ENCODE measurements at regions not wholly inside any gene's neighbourhood (a gene's known extent, or its start where the extent isn't known, plus 50 kb on each side); places are given as distances from the start of the nearest gene placed in this dataset.

- no peak for DNase-seq
Observed at GRCh38 chrX:68944211-68944610, 115.4 kb downstream of the EFNB1 start.

DNA sequence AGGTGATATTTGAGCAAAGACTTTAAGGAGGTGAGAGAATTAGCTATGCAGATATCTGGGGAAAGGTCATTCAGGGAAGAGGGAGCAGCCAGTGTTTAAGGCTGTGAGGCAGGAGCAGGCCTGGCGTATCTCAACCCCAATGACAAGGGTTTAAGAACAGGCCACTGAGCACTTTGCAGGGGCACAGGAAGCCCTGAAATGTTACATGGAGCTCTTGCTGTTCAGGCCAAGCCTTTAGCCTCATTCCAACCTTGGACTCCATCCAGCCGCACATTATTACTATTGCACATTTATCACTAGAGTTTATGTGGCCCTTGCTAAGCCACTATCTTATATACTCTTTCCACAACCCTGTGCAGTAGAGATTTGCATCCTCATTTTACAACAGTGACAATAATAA is 114.0 kb downstream of the EFNB1 start:
- no peak for DNase-seq

DNA sequence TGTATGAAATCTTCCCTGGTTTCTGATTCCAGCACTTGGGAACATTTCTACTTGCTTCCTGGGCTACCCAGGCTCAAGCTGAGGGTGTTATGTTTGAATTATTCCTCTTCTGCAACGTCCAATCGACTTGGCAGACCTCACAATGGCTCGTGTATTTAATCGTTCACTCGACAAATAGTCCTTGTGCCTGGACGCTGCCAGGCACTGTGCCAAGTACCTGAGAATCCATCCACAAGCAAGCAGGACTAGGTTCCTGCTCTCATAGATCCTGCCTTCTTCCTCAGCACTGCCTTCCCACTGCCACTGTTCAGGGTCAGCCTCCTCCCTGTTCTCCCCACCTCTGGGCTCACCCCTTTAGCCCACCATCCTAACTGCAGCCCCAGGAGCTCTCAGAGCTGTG is 113.3 kb downstream of the EFNB1 start:
- no peak for DNase-seq

DNA sequence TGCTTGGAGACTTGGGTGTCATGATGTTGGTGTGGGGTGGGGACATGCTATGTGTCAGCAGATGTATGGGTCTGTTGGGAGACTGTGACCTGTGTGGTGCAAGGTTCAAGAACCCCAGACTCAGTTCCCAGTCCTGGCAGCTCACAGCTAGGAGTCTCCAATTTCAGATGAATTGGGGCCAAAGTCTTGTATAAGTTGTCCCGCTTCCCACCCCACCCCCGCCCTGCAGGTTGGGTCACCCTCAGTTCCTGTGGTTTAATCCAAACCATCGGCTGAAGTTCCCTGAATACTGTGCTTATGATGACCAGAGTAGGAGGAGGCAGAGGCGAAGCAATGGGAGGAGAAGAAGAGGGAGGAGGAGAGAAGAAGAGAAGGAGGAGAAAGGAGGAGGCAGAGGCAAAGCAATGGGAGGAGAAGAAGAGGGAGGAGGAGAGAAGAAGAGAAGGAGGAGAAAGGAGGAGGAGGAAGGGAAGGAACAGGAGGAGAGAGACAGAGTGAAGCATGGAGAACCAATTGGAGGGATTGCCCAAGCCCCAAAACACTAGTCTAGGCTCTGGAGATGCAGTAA is 112.6 kb downstream of the EFNB1 start:
- DNase-seq: no peak

GRCh38 chrX:68940601-68941000 is 111.8 kb downstream of the EFNB1 start:
- DNase-seq: no peak

GRCh38 chrX:68939868-68940267 is 111.0 kb downstream of the EFNB1 start:
- no peak for DNase-seq

DNA sequence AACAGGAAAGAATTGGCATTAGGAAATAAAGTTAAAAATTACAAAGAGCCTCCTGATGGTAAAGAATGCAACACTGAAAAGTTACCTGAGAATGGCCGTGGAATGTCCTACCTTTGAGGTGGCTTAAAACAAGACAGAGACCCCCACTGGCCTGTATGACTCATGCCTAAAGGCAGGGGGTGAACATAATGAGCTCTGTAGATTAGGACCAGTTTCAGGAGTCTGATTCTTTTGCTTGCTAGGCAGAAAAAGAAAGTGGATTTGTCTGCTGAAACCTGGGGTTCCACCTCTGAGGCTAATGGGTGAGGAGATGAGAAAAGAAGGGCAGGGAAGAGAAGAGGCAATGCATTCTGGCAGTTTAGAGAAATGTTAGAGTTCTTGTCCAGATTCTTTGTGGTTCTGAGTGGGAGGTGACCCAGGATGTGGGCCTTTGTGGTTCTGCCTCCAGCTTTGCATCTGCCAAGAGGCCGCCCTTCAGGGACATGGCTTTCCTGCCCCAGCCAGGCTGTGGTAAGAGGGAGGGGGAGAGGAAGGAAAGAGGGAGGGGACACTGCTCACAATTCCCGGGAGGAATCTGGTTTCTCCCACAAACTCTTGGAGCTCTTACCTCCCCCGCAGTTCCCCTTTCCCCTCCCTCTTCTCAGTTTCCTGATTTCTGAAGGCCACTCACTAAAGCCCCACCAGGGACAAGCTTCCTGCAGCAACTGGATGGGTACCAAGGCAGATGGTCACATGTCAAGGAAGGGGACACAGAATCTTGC is 109.6 kb downstream of the EFNB1 start:
- DNase-seq: no peak

DNA sequence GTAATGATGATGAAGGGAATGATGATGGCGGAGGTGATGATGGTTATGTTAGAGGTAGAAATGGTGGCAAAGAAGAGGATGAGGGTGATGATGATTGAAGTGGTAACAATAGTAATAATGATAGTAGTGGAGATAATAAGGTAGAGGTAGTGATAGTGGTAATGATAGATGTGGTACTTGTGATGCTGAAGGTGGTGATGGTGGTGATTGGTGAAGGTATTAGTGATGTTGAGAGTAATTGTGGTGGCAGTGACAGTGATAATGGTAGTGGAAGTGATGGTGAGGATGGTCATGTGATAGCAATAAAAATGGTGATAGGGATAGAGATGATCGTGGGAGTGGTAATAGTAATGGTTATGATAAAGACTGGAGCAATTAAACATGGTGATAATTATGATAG is 108.8 kb downstream of the EFNB1 start:
- DNase-seq: no peak

- no peak for DNase-seq
Observed at GRCh38 chrX:68936608-68937007, 107.8 kb downstream of the EFNB1 start.

GRCh38 chrX:68936126-68936525 is 107.3 kb downstream of the EFNB1 start:
- DNase-seq: no peak

DNA sequence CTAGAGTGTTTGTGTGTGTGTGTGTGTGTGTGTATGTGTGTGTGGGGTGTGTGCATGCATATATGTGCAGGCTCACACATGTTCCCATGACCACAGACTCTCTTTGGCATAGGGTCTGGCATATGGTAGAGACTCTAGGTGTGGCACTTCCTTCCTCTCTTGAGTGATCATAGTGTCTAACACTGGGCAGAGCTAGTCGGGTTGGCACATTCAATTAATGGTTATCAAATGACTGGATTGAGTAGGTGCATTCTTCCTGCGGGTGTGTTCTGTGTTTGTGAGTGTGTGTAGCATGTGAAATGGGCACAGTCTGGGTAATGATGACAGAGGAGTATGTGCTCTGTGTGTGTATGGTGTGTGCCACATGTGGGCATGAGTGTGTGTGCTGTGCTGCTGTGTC is 106.5 kb downstream of the EFNB1 start:
- DNase-seq: no peak

- DNase-seq: no peak
Observed at GRCh38 chrX:68934922-68935321, 106.1 kb downstream of the EFNB1 start.

GRCh38 chrX:68934421-68934820 is 105.6 kb downstream of the EFNB1 start:
- DNase-seq: no peak

GRCh38 chrX:68932611-68933010 is 103.8 kb downstream of the EFNB1 start:
- DNase-seq: no peak

GRCh38 chrX:68931345-68931744 is 102.5 kb downstream of the EFNB1 start:
- no peak for DNase-seq

- DNase-seq: no peak
Observed at GRCh38 chrX:68930542-68931317, 101.9 kb downstream of the EFNB1 start.

DNA sequence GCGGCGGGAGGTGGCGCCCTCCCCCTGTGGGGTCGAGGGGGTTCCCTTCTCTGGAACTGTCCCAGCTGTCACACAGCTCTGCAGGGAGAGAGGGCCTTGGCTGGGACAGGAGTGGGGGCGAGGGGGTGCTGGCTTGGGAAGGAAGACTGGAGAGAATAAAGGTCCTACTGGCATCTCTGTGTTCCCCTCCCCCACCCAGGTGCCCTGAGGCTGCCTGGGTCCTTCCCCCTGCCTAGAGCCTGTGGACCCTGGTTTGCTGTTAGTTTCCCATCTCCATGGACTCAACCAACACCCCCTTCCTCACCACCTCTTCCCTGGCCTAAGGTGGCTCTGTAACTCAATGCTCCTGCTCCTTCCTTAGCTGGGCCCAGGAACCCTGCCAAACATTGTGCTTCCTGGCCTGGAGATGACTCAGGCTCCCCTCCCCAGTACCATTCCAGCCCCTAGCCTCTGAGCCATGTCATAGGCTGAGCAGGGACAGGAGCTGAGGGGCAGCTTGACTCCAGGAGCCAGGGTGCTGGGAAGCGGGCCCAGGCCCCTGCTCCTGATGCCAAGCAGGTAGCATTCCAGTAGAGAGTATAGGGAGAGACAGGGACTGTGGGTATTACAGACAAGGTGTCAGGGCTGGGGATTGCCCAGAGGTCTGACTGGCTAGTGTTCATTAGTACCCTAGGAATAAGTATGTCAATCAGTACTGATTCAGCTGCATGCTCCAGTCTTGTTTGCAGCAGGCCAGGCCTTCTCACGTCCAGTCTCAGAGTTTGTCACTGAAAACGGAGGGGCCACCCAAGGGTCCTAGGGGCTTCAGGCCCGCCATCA is 100.7 kb downstream of the EFNB1 start:
- no peak for DNase-seq

DNA sequence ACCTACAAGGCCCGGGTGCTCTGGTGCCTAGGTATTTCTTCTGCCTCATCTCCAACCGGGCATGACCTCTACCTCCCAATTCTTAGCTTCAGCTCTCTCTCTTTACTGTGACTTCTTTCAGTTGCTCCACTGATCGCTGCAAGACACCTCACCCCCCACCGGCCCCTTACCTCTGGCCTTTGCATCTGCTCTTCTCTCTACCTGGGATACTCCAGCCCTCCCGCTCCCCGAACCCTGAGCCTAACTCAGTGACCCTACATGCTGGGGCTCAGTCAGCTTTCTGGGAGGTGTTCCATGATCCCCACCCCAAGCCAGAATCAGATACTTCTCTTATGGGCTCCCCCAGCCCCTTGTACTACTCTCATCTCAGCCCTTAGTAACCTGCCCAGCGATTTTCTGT is 99.6 kb downstream of the EFNB1 start:
- DNase-seq: no peak

DNA sequence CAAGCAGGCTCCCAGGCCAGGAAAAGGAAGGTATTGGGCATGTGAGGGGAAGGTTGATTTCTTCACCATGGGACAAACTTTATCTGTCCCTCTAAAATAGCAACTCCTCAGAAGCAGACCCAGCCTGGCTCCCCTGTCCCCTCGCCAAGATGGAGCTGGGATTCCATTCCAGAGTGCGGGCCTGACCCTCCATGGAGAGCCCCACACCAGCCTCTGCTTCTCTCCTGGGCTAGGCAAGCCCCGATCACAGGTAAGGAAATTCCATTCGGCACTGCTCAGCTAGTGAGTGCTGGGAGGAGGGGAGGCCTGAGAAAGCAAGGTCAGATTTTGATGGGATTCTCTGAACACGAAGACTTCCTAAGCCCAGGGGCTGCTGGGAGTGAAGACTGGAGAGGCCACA is 98.4 kb downstream of the EFNB1 start:
- DNase-seq: no peak

- no peak for DNase-seq
Observed at GRCh38 chrX:68923147-68923546, 94.3 kb downstream of the EFNB1 start.

DNA sequence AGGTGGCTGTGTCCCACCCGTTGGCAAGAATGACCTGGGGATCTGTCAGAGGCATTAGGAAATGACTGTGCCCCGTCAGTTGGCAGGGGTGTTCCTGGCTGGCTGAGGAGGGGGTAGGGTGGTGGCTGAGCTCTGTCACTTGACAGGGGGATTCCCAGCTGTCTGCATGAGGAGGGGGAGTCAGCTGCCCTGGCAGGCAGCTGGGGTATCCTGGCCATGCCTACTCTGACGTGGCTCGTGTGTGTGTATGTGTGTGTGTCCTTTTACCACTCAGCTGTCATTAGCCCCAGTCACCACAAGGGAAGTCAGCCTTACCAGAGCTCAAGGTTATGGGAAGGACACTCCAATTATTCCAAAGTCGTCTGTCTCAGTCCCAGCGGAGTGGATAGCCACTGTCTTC is 93.2 kb downstream of the EFNB1 start:
- DNase-seq: no peak

DNA sequence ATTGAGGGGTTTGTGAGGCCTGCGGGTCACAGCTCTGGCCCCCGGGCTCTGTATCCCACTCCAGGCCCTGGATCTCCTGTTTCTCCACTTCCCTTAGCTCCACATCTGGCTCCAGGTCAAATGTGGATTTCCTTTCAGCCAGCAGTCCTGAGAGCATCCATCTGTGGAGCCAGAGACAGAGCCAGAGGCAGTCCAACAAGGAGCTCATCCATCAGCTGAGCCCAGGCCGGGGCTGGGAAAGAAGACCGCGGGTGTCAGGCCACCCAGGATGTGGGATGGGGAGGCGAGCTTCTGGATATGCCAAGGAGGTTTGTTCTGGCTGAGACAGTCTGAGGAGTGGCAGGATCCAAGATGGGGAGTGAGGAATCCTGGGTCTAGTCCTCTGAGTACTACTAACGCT is 91.7 kb downstream of the EFNB1 start:
- DNase-seq: no peak

GRCh38 chrX:68919707-68920106 is 90.9 kb downstream of the EFNB1 start:
- DNase-seq: no peak
